HG03039 (cell line): ENCODE measurements at regions not wholly inside any gene's neighbourhood (a gene's known extent, or its start where the extent isn't known, plus 50 kb on each side); places are given as distances from the start of the nearest gene placed in this dataset.

Source experiments
- ATAC-seq: cut with Tn5 transposase; IDR thresholded peaks from one replicate; pipeline ENCODE4 v1.9.1; 2021; ENCODE audit warnings: mild to moderate bottlenecking, moderate library complexity; ENCODE audit not compliant: unreplicated experiment

- ATAC-seq, result no peak
Observed at GRCh38 chr2:38207168-38207567, 131.2 kb upstream of the CYP1B1 start.

GRCh38 chr2:38203446-38203810, 127.5 kb upstream of the CYP1B1 start:
- ATAC-seq, result no peak

- no peak for ATAC-seq
Observed at GRCh38 chr2:38202713-38203445, 126.9 kb upstream of the CYP1B1 start.

GRCh38 chr2:38201784-38202183, 125.8 kb upstream of the CYP1B1 start:
- ATAC-seq, result no peak

- no peak for ATAC-seq
Observed at GRCh38 chr2:38200598-38200997, 124.6 kb upstream of the CYP1B1 start.

- no peak for ATAC-seq
Observed at GRCh38 chr2:38199127-38199526, 123.2 kb upstream of the CYP1B1 start.

- no peak for ATAC-seq
Observed at GRCh38 chr2:38194751-38195150, 118.8 kb upstream of the CYP1B1 start.

- ATAC-seq, result no peak
Observed at GRCh38 chr2:38192976-38193375, 117.0 kb upstream of the CYP1B1 start.

GRCh38 chr2:38192046-38192445, 116.1 kb upstream of the CYP1B1 start:
- no peak for ATAC-seq

- ATAC-seq, result no peak
Observed at GRCh38 chr2:38191516-38191915, 115.6 kb upstream of the CYP1B1 start.

GRCh38 chr2:38190542-38191218, 114.7 kb upstream of the CYP1B1 start:
- no peak for ATAC-seq

- ATAC-seq, result no peak
Observed at GRCh38 chr2:38187541-38188011, 111.6 kb upstream of the CYP1B1 start.

- peak; percentile 81 for ATAC-seq
Observed at GRCh38 chr2:38185012-38185491, 109.1 kb upstream of the CYP1B1 start.

GRCh38 chr2:38182492-38183003, 106.6 kb upstream of the CYP1B1 start:
- no peak for ATAC-seq

GRCh38 chr2:38181806-38182491, 106.0 kb upstream of the CYP1B1 start:
- ATAC-seq, result no peak

- no peak for ATAC-seq
Observed at GRCh38 chr2:38180754-38181153, 104.8 kb upstream of the CYP1B1 start.

- peak; percentile 64 for ATAC-seq
Observed at GRCh38 chr2:38178556-38179419, 102.8 kb upstream of the CYP1B1 start.

- ATAC-seq, result no peak
Observed at GRCh38 chr2:38178119-38178518, 102.2 kb upstream of the CYP1B1 start.

GRCh38 chr2:38176619-38177021, 100.7 kb upstream of the CYP1B1 start:
- no peak for ATAC-seq

- ATAC-seq, result no peak
Observed at GRCh38 chr2:38174646-38175423, 98.9 kb upstream of the CYP1B1 start.
